ENCODE measurements at regions not wholly inside any gene's neighbourhood (a gene's known extent, or its start where the extent isn't known, plus 50 kb on each side); places are given as distances from the start of the nearest gene placed in this dataset.

DNA sequence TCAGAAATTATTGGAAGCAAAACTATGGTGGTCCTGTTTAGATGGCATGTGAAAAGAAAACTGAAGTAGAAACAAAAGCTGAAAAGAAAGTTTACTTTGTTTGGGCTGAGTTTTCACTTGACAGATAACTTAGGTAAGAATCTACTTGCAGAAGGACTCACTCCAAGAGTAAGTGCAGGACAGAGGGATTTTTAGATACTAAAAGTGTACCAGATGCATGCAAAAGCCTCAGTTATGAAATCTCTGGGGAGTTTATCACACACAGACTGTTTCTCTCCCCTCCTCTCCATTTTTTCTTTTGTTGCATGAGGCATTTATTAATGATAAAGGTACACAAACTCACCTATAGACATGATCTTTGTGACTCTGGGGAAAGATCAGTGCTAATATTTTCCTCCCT is 127.5 kb upstream of the GIMD1 start:
- no peak overlapping the region for H3K27ac ChIP-seq (ENCODE audit: extremely low read depth, low read depth, low read length)
- no peaks in the 10 kb centered on the region for H3K9me3 ChIP-seq (ENCODE audit: control insufficient read depth, insufficient read depth, low read depth, low read length)
- no peak for TF ChIP-seq ZNF184 (tag by site-specific recombination; IDR thresholded peaks at IDR 0.05)
- TF ChIP-seq ZFP37 (tag by site-specific recombination; IDR thresholded peaks at IDR 0.05), result no peak
- TF ChIP-seq MEIS1 (CRISPR knock-in tag; IDR thresholded peaks at IDR 0.05; ENCODE audit: borderline replicate concordance), result no peak
- TF ChIP-seq OVOL3 (tag by site-specific recombination; IDR thresholded peaks at IDR 0.05), result no peak
- TF ChIP-seq ZNF23 (tag by site-specific recombination; IDR thresholded peaks at IDR 0.05; ENCODE audit: borderline replicate concordance), result no peak
- no peak for TF ChIP-seq ZNF157 (tag by site-specific recombination; IDR thresholded peaks at IDR 0.05)
- H3K36me3 ChIP-seq (ENCODE audit: control insufficient read depth in 2 of 2, insufficient read depth in 1 of 2, low read length in 2 of 2), result no peaks in the 10 kb centered on the region
- no peak overlapping the region for H3K4me3 ChIP-seq (ENCODE audit: low read depth, low read length)
- CTCF ChIA-PET, result no interaction called here
- POLR2A ChIA-PET, result no interaction called here
- H3K4me1 ChIP-seq (ENCODE audit: control insufficient read depth, insufficient read depth, low read length), result no peaks in the 10 kb centered on the region

DNA sequence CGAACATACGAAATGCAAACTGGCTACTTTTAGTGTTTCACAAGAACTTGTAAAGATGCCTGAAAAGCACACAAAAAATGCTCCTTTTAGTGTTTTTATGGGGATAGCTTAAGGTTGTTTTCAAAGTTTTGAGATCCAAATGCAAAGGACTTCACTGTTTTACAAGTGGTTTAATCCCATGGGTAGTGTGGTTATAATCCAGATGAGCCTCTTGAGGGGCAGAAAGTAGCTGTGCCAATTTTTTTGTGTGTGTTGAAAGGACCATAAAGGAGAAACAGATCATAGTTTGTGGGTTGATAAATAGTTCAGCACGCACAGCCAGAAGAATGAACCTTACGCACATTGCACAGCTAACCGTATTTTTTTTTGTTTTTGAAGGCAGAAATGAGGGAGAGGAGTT is 126.9 kb upstream of the GIMD1 start:
- CTCF ChIA-PET, result no interaction called here

GRCh38 chr4:106494066-106494465 is 125.5 kb upstream of the GIMD1 start:
- Histone ChIP-seq H3K4me3 (ENCODE audit: low read depth, low read length) (no peak overlapping the region), H3K4me1 (ENCODE audit: control insufficient read depth, insufficient read depth, low read length) (no peaks in the 10 kb centered on the region), H3K27ac (ENCODE audit: extremely low read depth, low read depth, low read length) (no peak overlapping the region), H3K9me3 (ENCODE audit: control insufficient read depth, insufficient read depth, low read depth, low read length) (no peaks in the 10 kb centered on the region), H3K36me3 (ENCODE audit: control insufficient read depth in 2 of 2, insufficient read depth in 1 of 2, low read length in 2 of 2) (no peaks in the 10 kb centered on the region)
- POLR2A ChIA-PET, result no interaction called here
- CTCF ChIA-PET, result no interaction called here
- TF ChIP-seq ZBTB44 (tag by site-specific recombination; IDR thresholded peaks at IDR 0.05) (no peak), ZNF148 (tag by site-specific recombination; IDR thresholded peaks at IDR 0.05; ENCODE audit: borderline replicate concordance) (no peak), ZNF169 (tag by site-specific recombination; IDR thresholded peaks at IDR 0.05) (no peak), ZNF549 (tag by site-specific recombination; IDR thresholded peaks at IDR 0.05) (no peak), SETDB1 (IDR thresholded peaks at IDR 0.05; ENCODE audit: insufficient read length, low read length) (no peak), ZNF362 (tag by site-specific recombination; IDR thresholded peaks at IDR 0.05) (no peak), ZIC2 (tag by site-specific recombination; IDR thresholded peaks at IDR 0.05) (no peak), ZNF16 (tag by site-specific recombination; IDR thresholded peaks at IDR 0.05; ENCODE audit: low read depth) (no peak), ZNF174 (tag by site-specific recombination; IDR thresholded peaks at IDR 0.05) (no peak), ZNF335 (tag by site-specific recombination; conservative IDR thresholded peaks at IDR 0.05) (no peak)

More for the DNA sequence above, 126.9 kb upstream of the GIMD1 start:
- H3K4me3 ChIP-seq (ENCODE audit: low read depth, low read length), result no peak overlapping the region
- no peak for TF ChIP-seq CTCF (tag by site-specific recombination; IDR thresholded peaks at IDR 0.05)
- TF ChIP-seq ZNF37A (tag by site-specific recombination; IDR thresholded peaks at IDR 0.05), result no peak
- TF ChIP-seq FEZF1 (tag by site-specific recombination; IDR thresholded peaks at IDR 0.05), result 0 out of 2 replicates have a peak, but pooled peaks have one; percentile 26
- H3K27ac ChIP-seq (ENCODE audit: extremely low read depth, low read depth, low read length), result no peak overlapping the region
- H3K4me1 ChIP-seq (ENCODE audit: control insufficient read depth, insufficient read depth, low read length), result no peaks in the 10 kb centered on the region
- POLR2A ChIA-PET, result no interaction called here
- H3K36me3 ChIP-seq (ENCODE audit: control insufficient read depth in 2 of 2, insufficient read depth in 1 of 2, low read length in 2 of 2), result no peaks in the 10 kb centered on the region
- H3K9me3 ChIP-seq (ENCODE audit: control insufficient read depth, insufficient read depth, low read depth, low read length), result no peaks in the 10 kb centered on the region
